Activated naive CD4-positive, alpha-beta T cell treated with anti-CD3 and anti-CD28 coated beads for 36 hours (primary cell): ENCODE measurements at regions not wholly inside any gene's neighbourhood (a gene's known extent, or its start where the extent isn't known, plus 50 kb on each side); places are given as distances from the start of the nearest gene placed in this dataset.

ENCODE experiments used
- CTCF ChIA-PET: fragments of 350-600 bp; sonication (Branson Sonifier 250); formaldehyde crosslinking; loops from one replicate; lab custom pipeline; 2021; ENCODE audit warnings: antibody characterized with exemption; lab: Charles Lee
- DNase-seq: peaks from one replicate; pipeline ENCODE4 v3.0.0-alpha.2; 2020
- H3K27ac Mint-ChIP-seq: one replicate; pipeline ENCODE4 v1.8.0; 2021; ENCODE audit warnings: mild to moderate bottlenecking, mixed read lengths
- H3K27me3 Mint-ChIP-seq: one replicate; pipeline ENCODE4 v1.8.0; 2021; ENCODE audit warnings: low read depth, mixed read lengths
- H3K36me3 Mint-ChIP-seq: one replicate; pipeline ENCODE4 v1.8.0; 2021; ENCODE audit warnings: low read depth, mixed read lengths
- H3K4me1 Mint-ChIP-seq: one replicate; pipeline ENCODE4 v1.8.0; 2021; ENCODE audit warnings: low read depth, mixed read lengths
- H3K4me3 Mint-ChIP-seq: one replicate; pipeline ENCODE4 v1.8.0; 2021; ENCODE audit warnings: mild to moderate bottlenecking, moderate library complexity, mixed read lengths
- H3K9me3 Mint-ChIP-seq: one replicate; pipeline ENCODE4 v1.8.0; 2021; ENCODE audit warnings: mixed read lengths
- intact Hi-C: fragments of 100-400 bp; cut with micrococcal nuclease; formaldehyde crosslinking; loops from one replicate; pipeline ENCODE4 v1.15.1; 2023

DNA sequence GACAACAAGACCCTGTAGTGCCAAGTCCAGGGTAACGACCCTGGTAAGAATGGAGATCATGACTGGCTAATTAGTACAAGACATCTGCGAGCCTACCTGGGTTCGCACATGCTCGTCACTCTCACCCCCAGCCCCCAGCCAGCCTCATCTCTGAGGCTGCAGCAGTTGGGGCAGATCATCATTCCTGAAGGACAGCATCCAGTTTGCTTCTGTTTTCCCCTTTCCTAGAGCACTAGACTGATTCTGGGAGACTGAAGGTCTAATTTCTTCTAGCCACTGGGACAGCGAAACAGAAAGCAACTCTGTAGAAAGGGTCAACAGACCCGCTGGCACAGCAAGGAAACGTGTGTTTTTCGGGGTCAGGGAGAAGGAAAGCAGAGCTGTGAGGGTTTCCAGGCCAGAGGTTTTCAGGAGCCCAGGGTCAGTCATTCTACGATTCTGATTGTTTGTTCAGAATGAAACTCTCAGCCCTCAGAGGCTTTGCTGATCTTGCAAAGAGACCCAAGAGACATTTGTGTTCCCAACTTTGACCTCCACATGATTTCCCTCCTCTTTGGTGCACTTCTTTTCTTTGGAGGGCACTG is 343.1 kb upstream of the NOCT start:
- no peaks in the 10 kb centered on the region for H3K36me3 Mint-ChIP-seq
- no peaks in the 10 kb centered on the region for H3K9me3 Mint-ChIP-seq
- DNase-seq: no peak
- no peak overlapping the region for H3K4me3 Mint-ChIP-seq
- H3K27me3 Mint-ChIP-seq: no peaks in the 10 kb centered on the region
- no peaks in the 10 kb centered on the region for H3K4me1 Mint-ChIP-seq
- intact Hi-C loops: no loop called here
- CTCF ChIA-PET: interaction anchor here (1.2 kb wide), 1 partner anchor 8 kb away, joined by 4 read pairs; no protein-coding TSS in a partner anchor
- H3K27ac Mint-ChIP-seq: no peak overlapping the region

DNA sequence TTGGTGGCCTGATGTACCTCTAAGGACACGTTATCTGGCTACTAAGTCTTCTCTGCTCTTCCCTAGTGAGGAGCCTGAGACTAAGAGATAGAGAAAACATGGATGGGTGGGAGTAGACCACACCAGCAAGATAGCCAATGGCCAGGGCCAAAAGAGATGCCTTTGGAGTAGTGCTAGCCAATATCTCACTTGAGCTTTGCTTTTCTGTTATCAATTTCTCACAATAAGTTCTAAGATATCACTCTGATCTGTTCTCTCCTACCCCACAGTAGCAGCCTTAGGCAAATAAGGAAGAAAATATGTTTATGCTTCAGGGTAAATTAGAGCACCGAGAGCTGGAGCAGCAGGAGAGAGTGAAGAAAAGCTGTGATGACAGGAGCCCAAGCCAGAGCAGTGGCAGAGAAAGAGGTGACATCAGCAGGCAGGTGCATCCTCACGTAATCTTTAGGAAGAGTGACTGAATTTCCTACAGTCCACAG is 343.9 kb upstream of the NOCT start:
- H3K4me3 Mint-ChIP-seq: no peak overlapping the region
- no peaks in the 10 kb centered on the region for H3K4me1 Mint-ChIP-seq
- H3K27ac Mint-ChIP-seq: no peak overlapping the region
- H3K36me3 Mint-ChIP-seq: no peaks in the 10 kb centered on the region
- no peak for DNase-seq
- intact Hi-C loops: no loop called here
- CTCF ChIA-PET: interaction anchor here (1.2 kb wide), 1 partner anchor 9 kb away, joined by 4 read pairs; no protein-coding TSS in a partner anchor
- H3K9me3 Mint-ChIP-seq: no peaks in the 10 kb centered on the region
- no peaks in the 10 kb centered on the region for H3K27me3 Mint-ChIP-seq

DNA sequence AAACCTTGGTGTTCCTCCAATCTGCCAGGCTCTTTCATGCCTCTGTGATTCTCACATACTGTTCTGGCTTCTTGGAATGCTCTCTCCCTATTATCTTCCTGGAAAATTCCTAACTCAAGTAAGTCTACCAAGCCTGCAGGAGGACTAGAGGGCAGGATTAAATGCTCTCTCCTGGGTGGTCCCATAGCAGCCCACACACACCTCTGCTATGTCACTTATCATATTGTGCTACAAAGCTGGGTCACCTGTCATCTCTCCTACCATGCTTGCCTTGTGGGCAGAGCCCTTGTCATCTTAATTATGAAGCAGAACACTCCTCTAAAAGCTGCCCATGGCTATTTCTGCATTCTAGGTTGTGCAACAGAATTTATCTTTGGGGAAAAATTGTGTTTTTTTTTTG is 344.5 kb upstream of the NOCT start:
- H3K27me3 Mint-ChIP-seq: no peaks in the 10 kb centered on the region
- intact Hi-C loops: no loop called here
- H3K36me3 Mint-ChIP-seq: no peaks in the 10 kb centered on the region

GRCh38 chr4:138670681-138671080 is 344.9 kb upstream of the NOCT start:
- Mint-ChIP-seq H3K36me3 (no peaks in the 10 kb centered on the region), H3K4me3 (no peak overlapping the region), H3K27me3 (no peaks in the 10 kb centered on the region), H3K4me1 (no peaks in the 10 kb centered on the region), H3K9me3 (no peaks in the 10 kb centered on the region), H3K27ac (no peak overlapping the region)
- intact Hi-C loops: no loop called here
- DNase-seq: no peak
- CTCF ChIA-PET: no interaction called here

More for the DNA sequence above, 344.5 kb upstream of the NOCT start:
- Mint-ChIP-seq H3K27ac (no peak overlapping the region), H3K9me3 (no peaks in the 10 kb centered on the region), H3K4me3 (no peak overlapping the region), H3K4me1 (no peaks in the 10 kb centered on the region)
- CTCF ChIA-PET: interaction anchor here (1.2 kb wide), 1 partner anchor 9 kb away, joined by 4 read pairs; no protein-coding TSS in a partner anchor
- no peak for DNase-seq

- H3K27ac Mint-ChIP-seq: no peak overlapping the region
- CTCF ChIA-PET: no interaction called here
- H3K4me1 Mint-ChIP-seq: no peaks in the 10 kb centered on the region
Observed at GRCh38 chr4:138669479-138670315, 345.9 kb upstream of the NOCT start.

DNA sequence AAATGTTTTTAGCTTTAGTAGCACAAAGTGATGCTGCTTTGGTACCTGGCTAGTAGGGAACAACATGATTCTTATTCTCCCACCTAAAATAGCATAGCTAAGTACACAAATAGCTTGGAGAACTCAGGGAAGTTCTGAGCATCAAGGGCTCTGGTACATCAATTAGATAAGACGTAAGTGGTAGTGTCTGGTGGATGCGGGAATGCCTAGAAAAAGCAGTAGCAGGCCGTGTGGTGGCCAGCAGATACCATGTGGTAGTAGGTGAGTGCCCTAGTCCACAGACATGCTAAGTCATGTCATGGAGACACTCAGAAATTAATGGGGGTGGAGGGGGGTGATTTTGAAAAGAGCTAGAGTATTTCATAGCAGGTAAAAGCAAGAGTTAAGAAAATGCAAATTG is 347.3 kb upstream of the NOCT start:
- H3K4me3 Mint-ChIP-seq: no peak overlapping the region
- intact Hi-C loops: no loop called here

More at GRCh38 chr4:138669479-138670315, 345.9 kb upstream of the NOCT start:
- intact Hi-C loops: no loop called here
- DNase-seq: no peak
- Mint-ChIP-seq H3K4me3 (no peak overlapping the region), H3K27me3 (no peaks in the 10 kb centered on the region), H3K9me3 (no peaks in the 10 kb centered on the region), H3K36me3 (no peaks in the 10 kb centered on the region)

GRCh38 chr4:138666366-138666765 is 349.2 kb upstream of the NOCT start:
- Mint-ChIP-seq H3K9me3 (no peaks in the 10 kb centered on the region), H3K36me3 (no peaks in the 10 kb centered on the region), H3K27ac (no peak overlapping the region), H3K4me3 (no peak overlapping the region), H3K27me3 (no peaks in the 10 kb centered on the region), H3K4me1 (no peaks in the 10 kb centered on the region)
- no peak for DNase-seq
- intact Hi-C loops: no loop called here
- CTCF ChIA-PET: no interaction called here

More for the DNA sequence above, 347.3 kb upstream of the NOCT start:
- Mint-ChIP-seq H3K36me3 (no peaks in the 10 kb centered on the region), H3K4me1 (no peaks in the 10 kb centered on the region), H3K27me3 (no peaks in the 10 kb centered on the region), H3K27ac (no peak overlapping the region), H3K9me3 (no peaks in the 10 kb centered on the region)
- DNase-seq: no peak
- CTCF ChIA-PET: interaction anchor here (0.7 to 1.6 kb wide), 2 partner anchors 9 to 12 kb away, joined by 3 to 6 read pairs; no protein-coding TSS in a partner anchor

DNA sequence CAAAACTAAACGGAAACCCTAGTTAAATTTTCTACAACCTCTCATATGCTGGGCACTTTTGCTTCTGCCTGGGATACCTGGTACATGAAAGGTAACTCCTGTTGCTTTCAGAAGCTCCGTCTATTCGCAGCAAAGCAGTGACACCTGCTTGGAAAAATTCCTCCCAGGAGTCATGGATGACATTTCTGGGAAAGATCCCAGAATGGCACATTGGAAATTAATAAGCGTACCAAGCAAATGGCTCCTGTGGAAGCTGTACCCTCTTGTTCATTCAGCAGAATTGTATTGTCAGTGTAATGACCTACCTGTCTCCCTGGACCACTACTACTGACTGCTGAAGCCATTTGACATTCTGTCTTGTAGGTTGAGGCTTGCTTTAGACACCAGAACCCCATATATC is 349.7 kb upstream of the NOCT start:
- DNase-seq: no peak
- Mint-ChIP-seq H3K27me3 (no peaks in the 10 kb centered on the region), H3K9me3 (no peaks in the 10 kb centered on the region), H3K4me3 (no peak overlapping the region), H3K4me1 (no peaks in the 10 kb centered on the region), H3K27ac (no peak overlapping the region), H3K36me3 (no peaks in the 10 kb centered on the region)
- CTCF ChIA-PET: no interaction called here
- intact Hi-C loops: no loop called here

- intact Hi-C loops: no loop called here
- CTCF ChIA-PET: interaction anchor here (2.0 kb wide), 1 partner anchor 18 kb away, joined by 5 read pairs; no protein-coding TSS in a partner anchor
- H3K36me3 Mint-ChIP-seq: no peaks in the 10 kb centered on the region
- DNase-seq: no peak
- H3K27ac Mint-ChIP-seq: no peak overlapping the region
- H3K4me3 Mint-ChIP-seq: no peak overlapping the region
- H3K4me1 Mint-ChIP-seq: no peaks in the 10 kb centered on the region
- H3K27me3 Mint-ChIP-seq: no peaks in the 10 kb centered on the region
- H3K9me3 Mint-ChIP-seq: no peaks in the 10 kb centered on the region
Observed at GRCh38 chr4:138663883-138664282, 351.7 kb upstream of the NOCT start.

GRCh38 chr4:138659812-138660316 is 355.7 kb upstream of the NOCT start:
- no peaks in the 10 kb centered on the region for H3K9me3 Mint-ChIP-seq
- no peak overlapping the region for H3K4me3 Mint-ChIP-seq
- no peak overlapping the region for H3K27ac Mint-ChIP-seq
- no peaks in the 10 kb centered on the region for H3K4me1 Mint-ChIP-seq
- DNase-seq: no peak
- CTCF ChIA-PET: no interaction called here
- no peaks in the 10 kb centered on the region for H3K36me3 Mint-ChIP-seq
- intact Hi-C loops: no loop called here
- no peaks in the 10 kb centered on the region for H3K27me3 Mint-ChIP-seq

GRCh38 chr4:138659037-138659811 is 356.4 kb upstream of the NOCT start:
- DNase-seq: no peak
- Mint-ChIP-seq H3K27me3 (no peaks in the 10 kb centered on the region), H3K27ac (no peak overlapping the region), H3K36me3 (no peaks in the 10 kb centered on the region), H3K4me1 (no peaks in the 10 kb centered on the region), H3K4me3 (no peak overlapping the region), H3K9me3 (no peaks in the 10 kb centered on the region)
- intact Hi-C loops: no loop called here
- CTCF ChIA-PET: no interaction called here

- no peak overlapping the region for H3K27ac Mint-ChIP-seq
- no peak overlapping the region for H3K4me3 Mint-ChIP-seq
- H3K4me1 Mint-ChIP-seq: no peaks in the 10 kb centered on the region
- no peaks in the 10 kb centered on the region for H3K27me3 Mint-ChIP-seq
- CTCF ChIA-PET: no interaction called here
- intact Hi-C loops: no loop called here
- H3K36me3 Mint-ChIP-seq: no peaks in the 10 kb centered on the region
- DNase-seq: no peak
- H3K9me3 Mint-ChIP-seq: no peaks in the 10 kb centered on the region
Observed at GRCh38 chr4:138658518-138658917, 357.1 kb upstream of the NOCT start.
